Upper lobe of left lung (tissue), 6 donors: ENCODE measurements at regions not wholly inside any gene's neighbourhood (a gene's known extent, or its start where the extent isn't known, plus 50 kb on each side); places are given as distances from the start of the nearest gene placed in this dataset.

Experiments
- ATAC-seq, 2 donors: fragments of 200-7000 bp; cut with Tn5 transposase; one replicate each; pipeline ENCODE4 v1.9.1; 2022; ENCODE audit warnings: mild to moderate bottlenecking in 2 of 2, moderate library complexity in 2 of 2; ENCODE audit not compliant: low FRiP score in 2 of 2
- DNase-seq, 2 donors: peaks; one replicate each; pipeline ENCODE4 v3.0.0-alpha.2; 2019 to 2020
- H3K27ac ChIP-seq, 4 donors: fragments of 200-600 bp; sonication (generic); one replicate each; pipeline ENCODE4 v1.5.1; 2016 to 2019
- H3K27me3 ChIP-seq, 4 donors: fragments of 200-600 bp; sonication (generic); one replicate each; pipeline ENCODE4 v1.5.1; 2017 to 2019
- H3K36me3 ChIP-seq, 4 donors: fragments of 200-600 bp; sonication (generic); one replicate each; pipeline ENCODE4 v1.5.1; 2016 to 2019
- H3K4me1 ChIP-seq, 4 donors: fragments of 200-600 bp; sonication (generic); one replicate each; pipeline ENCODE4 v1.5.1; 2018 to 2019
- H3K4me3 ChIP-seq, 4 donors: fragments of 200-600 bp; sonication (generic); one replicate each; pipeline ENCODE4 v1.5.1; 2017 to 2019; ENCODE audit warnings: mild to moderate bottlenecking in 2 of 4, moderate library complexity in 1 of 4
- H3K9me3 ChIP-seq, 4 donors: fragments of 200-600 bp; sonication (generic); one replicate each; pipeline ENCODE4 v1.5.1; 2018 to 2019
- EP300 ChIP-seq, 4 donors: sonication (generic); formaldehyde crosslinking; IDR thresholded peaks; one replicate each; pipeline ENCODE4 v1.5.1; 2017; ENCODE audit warnings: antibody characterized with exemption in 4 of 4, control low read depth in 2 of 4
- POLR2A ChIP-seq, 4 donors: fragments of 450-650 bp; IDR thresholded peaks; one replicate each; pipeline ENCODE4 v1.5.1; 2016 to 2017; ENCODE audit warnings: antibody characterized with exemption in 4 of 4, mild to moderate bottlenecking in 2 of 4
- POLR2AphosphoS5 ChIP-seq, 2 donors: sonication (generic); formaldehyde crosslinking; IDR thresholded peaks; one replicate each; pipeline ENCODE4 v1.5.1; 2017; ENCODE audit warnings: antibody characterized with exemption in 2 of 2
- WGBS, 2 donors: methylation state at CpG; one replicate each; pipeline ENCODE4 v1.1.5; 2017 to 2018; 5-methylcytosine and 5-hydroxymethylcytosine counted together
- TF ChIP-seq, protein P1 (sequence below), 6 experiments: fragments of 450-650 bp in 4 of 6; fragments of 200-600 bp in 2 of 6; sonication (generic) in 2 of 6; IDR thresholded peaks; one replicate each; pipeline ENCODE4 v1.5.1; 2016 to 2019; ENCODE audit warnings: antibody characterized with exemption in 6 of 6
- donor health status: DM: no; HTN: no; CAD: no; lungs with moderate emphysema.
- donor health status: DM: no; HTN: yes; CAD: no; lungs with severe emphysema.

GRCh38 chr6:81476881-81477280 is 275.6 kb downstream of the TENT5A start:
- no peak overlapping the region for H3K27ac ChIP-seq
- DNase-seq (no peak), ATAC-seq (no peak)
- no peaks in the 10 kb centered on the region for H3K27me3 ChIP-seq
- no peak overlapping the region for H3K4me3 ChIP-seq
- no peaks in the 10 kb centered on the region for H3K36me3 ChIP-seq
- H3K9me3 ChIP-seq: no peaks in the 10 kb centered on the region
- TF ChIP-seq EP300 (IDR thresholded peaks at IDR 0.05) (no peak), POLR2AphosphoS5 (IDR thresholded peaks at IDR 0.05) (no peak), POLR2A (IDR thresholded peaks at IDR 0.05) (no peak)
- TF ChIP-seq, protein P1, sequence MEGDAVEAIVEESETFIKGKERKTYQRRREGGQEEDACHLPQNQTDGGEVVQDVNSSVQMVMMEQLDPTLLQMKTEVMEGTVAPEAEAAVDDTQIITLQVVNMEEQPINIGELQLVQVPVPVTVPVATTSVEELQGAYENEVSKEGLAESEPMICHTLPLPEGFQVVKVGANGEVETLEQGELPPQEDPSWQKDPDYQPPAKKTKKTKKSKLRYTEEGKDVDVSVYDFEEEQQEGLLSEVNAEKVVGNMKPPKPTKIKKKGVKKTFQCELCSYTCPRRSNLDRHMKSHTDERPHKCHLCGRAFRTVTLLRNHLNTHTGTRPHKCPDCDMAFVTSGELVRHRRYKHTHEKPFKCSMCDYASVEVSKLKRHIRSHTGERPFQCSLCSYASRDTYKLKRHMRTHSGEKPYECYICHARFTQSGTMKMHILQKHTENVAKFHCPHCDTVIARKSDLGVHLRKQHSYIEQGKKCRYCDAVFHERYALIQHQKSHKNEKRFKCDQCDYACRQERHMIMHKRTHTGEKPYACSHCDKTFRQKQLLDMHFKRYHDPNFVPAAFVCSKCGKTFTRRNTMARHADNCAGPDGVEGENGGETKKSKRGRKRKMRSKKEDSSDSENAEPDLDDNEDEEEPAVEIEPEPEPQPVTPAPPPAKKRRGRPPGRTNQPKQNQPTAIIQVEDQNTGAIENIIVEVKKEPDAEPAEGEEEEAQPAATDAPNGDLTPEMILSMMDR (IDR thresholded peaks at IDR 0.05): no peak
- H3K4me1 ChIP-seq: no peaks in the 10 kb centered on the region

DNA sequence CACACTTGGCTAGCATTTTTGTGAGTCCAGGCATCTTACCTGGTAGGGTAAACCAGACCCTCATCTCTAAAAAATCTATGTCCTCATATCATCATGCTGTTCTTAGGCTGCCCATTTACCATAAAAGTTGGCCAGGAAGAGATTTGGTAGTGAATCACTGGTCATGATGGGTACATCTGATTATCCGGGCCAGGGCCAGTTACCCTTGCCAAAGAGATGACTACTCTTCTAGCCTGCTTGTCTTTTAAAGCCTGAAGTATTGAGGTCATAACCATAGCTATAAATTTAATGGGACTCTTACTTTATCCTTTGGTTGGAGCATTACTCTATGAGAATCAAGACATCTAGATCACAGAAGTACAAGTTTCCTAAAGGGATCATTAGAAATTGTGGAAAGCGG is 276.8 kb downstream of the TENT5A start:
- Histone ChIP-seq H3K4me3 (no peak overlapping the region), H3K36me3 (no peaks in the 10 kb centered on the region), H3K27ac (no peak overlapping the region), H3K4me1 (no peaks in the 10 kb centered on the region), H3K27me3 (no peaks in the 10 kb centered on the region), H3K9me3 (no peaks in the 10 kb centered on the region)
- no peak for ATAC-seq
- no peak for DNase-seq
- TF ChIP-seq, protein P1 (IDR thresholded peaks at IDR 0.05): no peak
- no peak for TF ChIP-seq POLR2AphosphoS5 (IDR thresholded peaks at IDR 0.05)
- no peak for TF ChIP-seq POLR2A (IDR thresholded peaks at IDR 0.05)
- no peak for TF ChIP-seq EP300 (IDR thresholded peaks at IDR 0.05)
- WGBS, 2 donors: 97 to 100% methylated on average over 2 of the region's 2 CpGs

- Histone ChIP-seq H3K4me1 (no peaks in the 10 kb centered on the region), H3K4me3 (no peak overlapping the region), H3K9me3 (peaks cover 0 to 2% (median 0%) of the 10 kb centered on the region in 4 donors), H3K27ac (no peak overlapping the region), H3K36me3 (no peaks in the 10 kb centered on the region), H3K27me3 (no peaks in the 10 kb centered on the region)
- no peak for TF ChIP-seq POLR2A (IDR thresholded peaks at IDR 0.05)
- TF ChIP-seq, protein P1 (IDR thresholded peaks at IDR 0.05): peak in 4 of 6 experiments; percentile 11 to 51 (median 34)
- no peak for TF ChIP-seq POLR2AphosphoS5 (IDR thresholded peaks at IDR 0.05)
- ATAC-seq: no peak
- no peak for DNase-seq
Measured at GRCh38 chr6:81465859-81466258, 286.6 kb downstream of the TENT5A start.

DNA sequence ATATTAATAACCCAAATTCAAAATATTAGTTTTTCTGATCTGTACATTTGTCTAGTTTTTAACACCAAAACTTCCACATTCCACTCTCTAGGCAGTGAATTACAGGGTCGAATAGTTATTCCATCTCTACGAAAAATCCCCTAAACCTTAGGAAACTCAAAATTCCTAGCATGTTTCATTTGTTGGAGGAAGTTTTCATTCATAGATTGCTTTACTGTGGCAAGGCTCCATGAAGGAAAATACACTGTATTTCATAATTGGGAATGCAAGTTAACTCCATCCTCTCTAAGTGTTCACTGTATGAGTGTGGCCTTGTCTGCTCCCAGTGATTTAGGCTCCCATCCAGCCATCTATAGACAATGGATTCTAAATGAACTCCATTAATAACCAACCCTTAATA is 296.1 kb downstream of the TENT5A start:
- ATAC-seq (no peak), DNase-seq (no peak)
- Histone ChIP-seq H3K27ac (no peak overlapping the region), H3K27me3 (no peaks in the 10 kb centered on the region), H3K9me3 (peaks cover 0 to 4% (median 0%) of the 10 kb centered on the region in 4 donors), H3K4me3 (no peak overlapping the region), H3K36me3 (no peaks in the 10 kb centered on the region), H3K4me1 (no peaks in the 10 kb centered on the region)
- 66 to 77% methylated on average over 2 of the region's 2 CpGs for WGBS, 2 donors
- TF ChIP-seq, protein P1 (IDR thresholded peaks at IDR 0.05): no peak
- TF ChIP-seq POLR2AphosphoS5 (IDR thresholded peaks at IDR 0.05) (no peak), EP300 (IDR thresholded peaks at IDR 0.05) (no peak), POLR2A (IDR thresholded peaks at IDR 0.05) (no peak)

DNA sequence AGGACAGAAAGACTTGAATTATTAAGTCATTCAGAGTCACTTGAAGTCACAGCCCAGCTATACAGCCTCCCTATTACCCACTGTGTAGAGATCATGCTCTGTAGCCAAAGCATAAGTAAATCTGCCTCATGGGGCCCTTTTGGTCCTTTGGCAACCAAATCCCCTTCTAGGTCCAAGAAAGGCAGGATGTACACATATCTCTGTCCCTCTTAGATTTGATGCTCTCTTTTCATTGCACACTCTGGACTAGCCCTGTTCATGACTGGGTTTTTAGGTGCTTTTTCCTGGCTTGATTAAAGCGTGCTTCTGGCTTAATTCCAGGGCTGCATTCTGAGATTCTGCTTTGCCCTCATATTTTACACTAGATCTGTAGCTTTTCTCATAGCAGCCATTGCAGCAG is 296.8 kb downstream of the TENT5A start:
- Histone ChIP-seq H3K4me1 (no peaks in the 10 kb centered on the region), H3K36me3 (no peaks in the 10 kb centered on the region), H3K27ac (no peak overlapping the region), H3K27me3 (no peaks in the 10 kb centered on the region), H3K9me3 (no peaks in the 10 kb centered on the region), H3K4me3 (no peak overlapping the region)
- 73 to 81% methylated on average over 1 of the region's 1 CpG for WGBS, 2 donors
- no peak for TF ChIP-seq EP300 (IDR thresholded peaks at IDR 0.05)
- TF ChIP-seq POLR2AphosphoS5 (IDR thresholded peaks at IDR 0.05): no peak
- TF ChIP-seq, protein P1 (IDR thresholded peaks at IDR 0.05): no peak
- no peak for TF ChIP-seq POLR2A (IDR thresholded peaks at IDR 0.05)
- ATAC-seq: no peak
- no peak for DNase-seq
